ENCODE measurements at regions not wholly inside any gene's neighbourhood (a gene's known extent, or its start where the extent isn't known, plus 50 kb on each side); places are given as distances from the start of the nearest gene placed in this dataset.

DNA sequence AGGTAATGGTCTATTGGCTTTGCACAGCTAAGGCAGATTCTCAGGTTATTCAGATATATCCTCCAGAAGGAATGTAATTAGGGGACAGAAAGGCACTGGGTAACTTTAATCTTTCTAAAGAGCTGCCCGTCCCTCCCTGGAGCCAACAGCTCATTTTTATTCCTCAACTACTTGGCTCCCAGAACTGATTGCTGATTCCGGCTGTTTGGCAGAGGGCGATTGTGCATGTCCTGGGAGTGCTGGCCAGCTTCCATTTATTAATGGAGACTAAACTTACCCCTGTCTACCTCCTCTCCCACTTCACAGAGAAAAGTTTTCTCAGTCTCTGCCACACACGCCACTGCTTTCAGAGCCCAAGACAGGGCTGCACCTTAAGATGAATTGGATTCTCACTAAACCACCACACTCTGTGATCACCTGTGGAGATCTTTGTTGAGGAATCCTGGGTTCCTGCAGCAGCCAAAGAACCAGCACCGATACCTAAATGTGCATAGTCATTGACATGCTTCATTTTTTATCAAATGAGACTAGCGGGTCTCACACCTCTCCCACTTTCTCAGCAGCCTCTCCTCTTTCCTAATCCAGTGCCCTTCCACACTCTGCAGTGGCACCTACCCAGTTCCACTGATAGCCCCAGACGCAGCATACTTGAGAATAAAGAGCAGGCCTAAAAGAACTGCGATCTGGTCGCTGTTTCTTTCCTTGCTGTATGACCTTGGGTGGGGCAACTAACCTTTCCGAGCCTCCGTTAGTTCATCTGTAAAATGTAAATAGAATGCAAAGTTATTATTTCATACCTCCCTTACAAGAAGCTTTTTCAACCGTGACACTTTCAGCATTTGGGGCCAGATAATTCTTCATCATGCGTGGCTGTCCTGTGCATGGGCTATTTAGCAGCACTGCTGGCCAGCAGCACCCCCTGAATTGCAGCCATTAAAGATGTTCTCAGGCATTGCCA is 648.7 kb downstream of the UQCRFS1 start:
- Histone ChIP-seq H3K36me3 (no peaks in the 10 kb centered on the region), H3K4me1 (peaks cover 0 to 11% (median 0%) of the 10 kb centered on the region in 4 donors), H3K9me3 (no peaks in the 10 kb centered on the region), H3K27ac (no peak overlapping the region), H3K27me3 (no peaks in the 10 kb centered on the region), H3K4me3 (no peak overlapping the region)
- no peak for DNase-seq
- intact Hi-C loops (cut with DNase I) = no loop called here
- WGBS (ENCODE audit: insufficient coverage, low coverage, low lambda C conversion rate, missing lambda C conversion rate) = 72% methylated on average over 12 of the region's 13 CpGs
- TF ChIP-seq, protein P1, sequence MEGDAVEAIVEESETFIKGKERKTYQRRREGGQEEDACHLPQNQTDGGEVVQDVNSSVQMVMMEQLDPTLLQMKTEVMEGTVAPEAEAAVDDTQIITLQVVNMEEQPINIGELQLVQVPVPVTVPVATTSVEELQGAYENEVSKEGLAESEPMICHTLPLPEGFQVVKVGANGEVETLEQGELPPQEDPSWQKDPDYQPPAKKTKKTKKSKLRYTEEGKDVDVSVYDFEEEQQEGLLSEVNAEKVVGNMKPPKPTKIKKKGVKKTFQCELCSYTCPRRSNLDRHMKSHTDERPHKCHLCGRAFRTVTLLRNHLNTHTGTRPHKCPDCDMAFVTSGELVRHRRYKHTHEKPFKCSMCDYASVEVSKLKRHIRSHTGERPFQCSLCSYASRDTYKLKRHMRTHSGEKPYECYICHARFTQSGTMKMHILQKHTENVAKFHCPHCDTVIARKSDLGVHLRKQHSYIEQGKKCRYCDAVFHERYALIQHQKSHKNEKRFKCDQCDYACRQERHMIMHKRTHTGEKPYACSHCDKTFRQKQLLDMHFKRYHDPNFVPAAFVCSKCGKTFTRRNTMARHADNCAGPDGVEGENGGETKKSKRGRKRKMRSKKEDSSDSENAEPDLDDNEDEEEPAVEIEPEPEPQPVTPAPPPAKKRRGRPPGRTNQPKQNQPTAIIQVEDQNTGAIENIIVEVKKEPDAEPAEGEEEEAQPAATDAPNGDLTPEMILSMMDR (IDR thresholded peaks at IDR 0.05) = no peak
- TF ChIP-seq POLR2A (IDR thresholded peaks at IDR 0.05) = no peak
- ATAC-seq = peak in 3 of 4 donors; percentile 33 to 60 (median 56)

- WGBS (ENCODE audit: insufficient coverage, low coverage, low lambda C conversion rate, missing lambda C conversion rate) = 59% methylated on average over 4 of the region's 4 CpGs
- H3K27ac ChIP-seq = no peak overlapping the region
- no peak overlapping the region for H3K4me3 ChIP-seq
- DNase-seq (no peak), ATAC-seq (no peak)
- H3K27me3 ChIP-seq = no peaks in the 10 kb centered on the region
- H3K36me3 ChIP-seq = no peaks in the 10 kb centered on the region
- H3K9me3 ChIP-seq = no peaks in the 10 kb centered on the region
- intact Hi-C loops (cut with DNase I) = no loop called here
- H3K4me1 ChIP-seq = no peaks in the 10 kb centered on the region
- TF ChIP-seq, protein P1 (IDR thresholded peaks at IDR 0.05) = peak in 1 of 4 donors; percentile 7
- no peak for TF ChIP-seq POLR2A (IDR thresholded peaks at IDR 0.05)
Observed at GRCh38 chr19:28560786-28561185, 652.2 kb downstream of the UQCRFS1 start.

GRCh38 chr19:28558783-28559182 is 654.2 kb downstream of the UQCRFS1 start:
- Histone ChIP-seq H3K4me1 (no peaks in the 10 kb centered on the region), H3K4me3 (no peak overlapping the region), H3K9me3 (no peaks in the 10 kb centered on the region), H3K27me3 (no peaks in the 10 kb centered on the region), H3K27ac (no peak overlapping the region), H3K36me3 (no peaks in the 10 kb centered on the region)
- DNase-seq (no peak), ATAC-seq (no peak)
- TF ChIP-seq, protein P1 (IDR thresholded peaks at IDR 0.05) = no peak
- TF ChIP-seq POLR2A (IDR thresholded peaks at IDR 0.05) = no peak
- 41% methylated on average over 2 of the region's 2 CpGs for WGBS (ENCODE audit: insufficient coverage, low coverage, low lambda C conversion rate, missing lambda C conversion rate)
- intact Hi-C loops (cut with DNase I) = no loop called here

DNA sequence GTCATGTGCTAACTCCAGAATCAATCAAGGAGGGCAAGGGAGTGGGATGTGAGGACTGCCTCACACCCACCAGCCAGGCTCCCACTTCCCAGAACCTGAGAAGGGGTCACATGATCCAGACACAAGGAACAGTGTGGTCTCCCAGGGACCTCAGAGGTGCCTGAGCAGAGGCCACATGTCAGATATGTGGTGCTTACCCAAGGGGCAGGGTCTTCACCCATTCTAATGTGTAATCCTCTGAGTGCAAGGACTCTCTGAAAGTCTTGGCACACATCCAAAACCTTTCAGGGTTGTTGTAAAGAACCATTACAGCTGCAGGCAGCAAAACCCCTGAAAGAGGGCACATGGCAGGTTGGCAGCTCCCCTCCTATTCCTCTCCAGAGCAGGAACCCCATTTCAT is 656.6 kb downstream of the UQCRFS1 start:
- TF ChIP-seq, protein P1 (IDR thresholded peaks at IDR 0.05) = no peak
- no peak for TF ChIP-seq POLR2A (IDR thresholded peaks at IDR 0.05)
- intact Hi-C loops (cut with DNase I) = no loop called here
- ATAC-seq = no peak

More for the DNA sequence above, 656.6 kb downstream of the UQCRFS1 start:
- Histone ChIP-seq H3K4me3 (no peak overlapping the region), H3K27ac (no peak overlapping the region), H3K36me3 (no peaks in the 10 kb centered on the region), H3K9me3 (no peaks in the 10 kb centered on the region), H3K27me3 (no peaks in the 10 kb centered on the region), H3K4me1 (no peaks in the 10 kb centered on the region)
- DNase-seq = no peak
